H9 (cell line): ENCODE measurements at regions not wholly inside any gene's neighbourhood (a gene's known extent, or its start where the extent isn't known, plus 50 kb on each side); places are given as distances from the start of the nearest gene placed in this dataset.

ENCODE experiments used
- DNase-seq: peaks from one replicate; pipeline ENCODE4 v3.0.0-alpha.2; 2017
- H2AFZ ChIP-seq: one replicate; pipeline ENCODE4 v1.6.1; 2013; ENCODE audit warnings: mild to moderate bottlenecking, low read length, control low read depth, moderate library complexity
- H2AK5ac ChIP-seq: 2 replicates; pipeline ENCODE4 v1.6.1; 2013; ENCODE audit warnings: low read length, control low read depth, mixed read lengths; ENCODE audit not compliant: insufficient read length
- H2BK120ac ChIP-seq: one replicate; pipeline ENCODE4 v1.6.1; 2013; ENCODE audit warnings: low read depth, mild to moderate bottlenecking, low read length, control low read depth, inconsistent platforms; ENCODE audit not compliant: poor library complexity, severe bottlenecking
- H2BK12ac ChIP-seq: 2 replicates; pipeline ENCODE4 v1.6.1; 2013; ENCODE audit warnings: low read length, control low read depth, mixed read lengths, low read depth; ENCODE audit not compliant: insufficient read length
- H2BK15ac ChIP-seq: 2 replicates; pipeline ENCODE4 v1.6.1; 2013; ENCODE audit warnings: low read depth, low read length, control low read depth
- H2BK20ac ChIP-seq: one replicate; pipeline ENCODE4 v1.6.1; 2013; ENCODE audit warnings: low read depth, mild to moderate bottlenecking, low read length, control low read depth, inconsistent platforms; ENCODE audit not compliant: poor library complexity, severe bottlenecking
- H2BK5ac ChIP-seq: 2 replicates; pipeline ENCODE4 v1.6.1; 2013; ENCODE audit warnings: low read length, control low read depth, mixed read lengths; ENCODE audit not compliant: insufficient read length
- H3K14ac ChIP-seq: 2 replicates; pipeline ENCODE4 v1.6.1; 2013; ENCODE audit warnings: low read length, control low read depth; ENCODE audit not compliant: insufficient read depth
- H3K18ac ChIP-seq: 2 replicates; pipeline ENCODE4 v1.6.1; 2013; ENCODE audit warnings: low read depth, mild to moderate bottlenecking, mixed read lengths, low read length, control low read depth; ENCODE audit not compliant: insufficient read length
- H3K23ac ChIP-seq: 2 replicates; pipeline ENCODE4 v1.6.1; 2013; ENCODE audit warnings: low read length, control low read depth, mixed read lengths, low read depth; ENCODE audit not compliant: insufficient read length
- H3K23me2 ChIP-seq: 2 replicates; pipeline ENCODE4 v1.6.1; 2013; ENCODE audit warnings: low read depth, mild to moderate bottlenecking, mixed read lengths, low read length, control low read depth; ENCODE audit not compliant: insufficient read length, poor library complexity, severe bottlenecking
- H3K27ac ChIP-seq: 2 replicates; pipeline ENCODE4 v1.5.1; 2013; ENCODE audit warnings: low read length, control low read depth, mixed read lengths, low read depth; ENCODE audit not compliant: insufficient read length
- H3K27me3 ChIP-seq: 2 replicates; pipeline ENCODE4 v1.6.1; 2013; ENCODE audit warnings: low read length, control low read depth, inconsistent platforms; ENCODE audit not compliant: insufficient read depth
- H3K4ac ChIP-seq: 2 replicates; pipeline ENCODE4 v1.6.1; 2013; ENCODE audit warnings: low read depth, mild to moderate bottlenecking, control low read depth, inconsistent platforms, low read length, moderate library complexity
- H3K4me1 ChIP-seq: 2 replicates; pipeline ENCODE4 v1.6.1; 2013; ENCODE audit warnings: low read length, control low read depth, inconsistent platforms; ENCODE audit not compliant: insufficient read depth
- H3K4me2 ChIP-seq: 2 replicates; pipeline ENCODE4 v1.6.1; 2013; ENCODE audit warnings: low read length, control low read depth, mixed read lengths; ENCODE audit not compliant: insufficient read length, insufficient read depth
- H3K56ac ChIP-seq: 2 replicates; pipeline ENCODE4 v1.6.1; 2013; ENCODE audit warnings: low read depth, mild to moderate bottlenecking, mixed read lengths, low read length, control low read depth; ENCODE audit not compliant: insufficient read length
- H3K79me1 ChIP-seq: 2 replicates; pipeline ENCODE4 v1.6.1; 2013; ENCODE audit warnings: low read depth, mild to moderate bottlenecking, moderate library complexity, low read length, control low read depth, inconsistent platforms; ENCODE audit not compliant: insufficient read depth, poor library complexity, severe bottlenecking
- H3K79me2 ChIP-seq: 2 replicates; pipeline ENCODE4 v1.6.1; 2013; ENCODE audit warnings: low read length, control low read depth, inconsistent platforms; ENCODE audit not compliant: insufficient read depth
- H3K9ac ChIP-seq: 2 replicates; pipeline ENCODE4 v1.6.1; 2013; ENCODE audit warnings: low read length, control low read depth, mixed read lengths; ENCODE audit not compliant: insufficient read length; ENCODE audit errors: extremely low read depth
- H3K9me3 ChIP-seq: one replicate; pipeline ENCODE4 v1.6.1; 2013; ENCODE audit warnings: low read depth, low read length, inconsistent platforms; ENCODE audit not compliant: control insufficient read depth
- H3T11ph ChIP-seq: one replicate; pipeline ENCODE4 v1.6.1; 2013; ENCODE audit warnings: mild to moderate bottlenecking, low read length, control low read depth, inconsistent platforms
- H4K20me1 ChIP-seq: one replicate; pipeline ENCODE4 v1.6.1; 2013; ENCODE audit not compliant: control insufficient read depth, insufficient read length, insufficient read depth
- H4K5ac ChIP-seq: 2 replicates; pipeline ENCODE4 v1.6.1; 2013; ENCODE audit warnings: low read depth, mild to moderate bottlenecking, mixed read lengths, low read length, control low read depth; ENCODE audit not compliant: insufficient read length
- H4K8ac ChIP-seq: replicated peaks from 2 replicates; pipeline ENCODE4 v1.6.1; 2013; ENCODE audit warnings: low read length, control low read depth, mixed read lengths, low read depth; ENCODE audit not compliant: insufficient read length
- H4K91ac ChIP-seq: 2 replicates; pipeline ENCODE4 v1.6.1; 2013; ENCODE audit warnings: low read depth, mild to moderate bottlenecking, moderate library complexity, mixed read lengths, low read length, control low read depth; ENCODE audit not compliant: insufficient read length
- H3K27ac Mint-ChIP-seq, 3 experiments: 2 replicates in 2 of 3; 3 replicates in 1 of 3; pipeline ENCODE4 v1.8.0; 2020 to 2021; ENCODE audit warnings: mixed read lengths in 3 of 3, mild to moderate bottlenecking in 1 of 3, moderate library complexity in 1 of 3
- H3K27me3 Mint-ChIP-seq: 2 replicates; pipeline ENCODE4 v1.8.0; 2021; ENCODE audit warnings: low read depth, mild to moderate bottlenecking, moderate library complexity, mixed read lengths
- H3K36me3 Mint-ChIP-seq, 3 experiments: 2 replicates in 2 of 3; 3 replicates in 1 of 3; pipeline ENCODE4 v1.8.0; 2020 to 2021; ENCODE audit warnings: low read depth in 3 of 3, mixed read lengths in 3 of 3; ENCODE audit not compliant: insufficient read depth in 1 of 3
- H3K4me1 Mint-ChIP-seq, 2 experiments: 2 replicates each; pipeline ENCODE4 v1.8.0; 2020; ENCODE audit warnings: mixed read lengths in 2 of 2
- H3K4me3 Mint-ChIP-seq, 2 experiments: 2 replicates in 1 of 2; 3 replicates in 1 of 2; pipeline ENCODE4 v1.8.0; 2020 to 2021; ENCODE audit warnings: mild to moderate bottlenecking in 2 of 2, mixed read lengths in 2 of 2, moderate library complexity in 1 of 2
- H3K9me3 Mint-ChIP-seq, 2 experiments: 2 replicates in 1 of 2; 3 replicates in 1 of 2; pipeline ENCODE4 v1.8.0; 2020; ENCODE audit warnings: mild to moderate bottlenecking in 2 of 2, mixed read lengths in 2 of 2, moderate library complexity in 1 of 2
- CTCF ChIP-seq: fragments of 200-600 bp; sonication (generic); conservative IDR thresholded peaks from 3 replicates; pipeline ENCODE4 v1.8.0; 2021; ENCODE audit warnings: antibody characterized with exemption, mild to moderate bottlenecking
- WGBS: extraction: QIAGEN DNeasy Blood & Tissue Kit; methylation state at CpG from one replicate; pipeline ENCODE4 v1.1.7; 2013; ENCODE audit warnings: missing lambda C conversion rate, low lambda C conversion rate, mixed read lengths; ENCODE audit not compliant: insufficient read length; ENCODE audit errors: extremely low coverage; 5-methylcytosine and 5-hydroxymethylcytosine counted together

- Histone ChIP-seq H4K20me1 (no peaks in the 10 kb centered on the region), H3K23me2 (no peaks in the 10 kb centered on the region), H4K8ac (no peak overlapping the region), H3K9me3 (no peaks in the 10 kb centered on the region), H4K5ac (no peak overlapping the region), H2BK12ac (no peak overlapping the region), H3K56ac (no peak overlapping the region), H2AFZ (no peak overlapping the region), H2BK20ac (no peak overlapping the region), H3K14ac (no peak overlapping the region), H3K27ac (no peak overlapping the region), H3K4me2 (no peak overlapping the region), H2BK15ac (no peak overlapping the region), H3T11ph (no peak overlapping the region), H2AK5ac (no peak overlapping the region), H3K9ac (no peak overlapping the region), H3K18ac (no peak overlapping the region), H3K4me1 (no peaks in the 10 kb centered on the region), H3K4ac (no peak overlapping the region), H3K79me1 (no peaks in the 10 kb centered on the region), H3K79me2 (no peaks in the 10 kb centered on the region), H3K27me3 (no peaks in the 10 kb centered on the region), H3K23ac (no peak overlapping the region), H4K91ac (no peak overlapping the region), H2BK5ac (no peak overlapping the region), H2BK120ac (no peak overlapping the region)
- no peaks in the 10 kb centered on the region; a peak in 1 of 7 replicates for H3K36me3 Mint-ChIP-seq
- no peaks in the 10 kb centered on the region; the same call in 1 of the 2 replicates for H3K27me3 Mint-ChIP-seq
- peaks cover 6 to 12% of the 10 kb centered on the region in 2 experiments for H3K4me1 Mint-ChIP-seq
- no CpG with 5 or more reads among the region's 9 CpGs for WGBS
- H3K27ac Mint-ChIP-seq = peak overlapping the region in 1 of 3 experiments; percentile 48; a peak in 1 of 7 replicates
- no peak for DNase-seq
- H3K4me3 Mint-ChIP-seq = no peak overlapping the region
- H3K9me3 Mint-ChIP-seq = no peaks in the 10 kb centered on the region; a peak in 1 of 5 replicates
- no peak for TF ChIP-seq CTCF
These were observed 419.2 kb upstream of the SULF2 start for GRCh38 chr20:48204499-48204898.
